Type B pancreatic cell (in vitro differentiated cells): ENCODE measurements at regions not wholly inside any gene's neighbourhood (a gene's known extent, or its start where the extent isn't known, plus 50 kb on each side); places are given as distances from the start of the nearest gene placed in this dataset.

Experiments
- DNase-seq: peaks from one replicate; pipeline ENCODE4 v3.0.0; 2021; ENCODE audit warnings: mixed read lengths; ENCODE audit not compliant: unreplicated experiment; ENCODE audit errors: extremely low spot score
- H3K27ac Mint-ChIP-seq: 2 replicates; pipeline ENCODE4 v1.8.0; 2021; ENCODE audit warnings: mild to moderate bottlenecking, mixed read lengths
- H3K27me3 Mint-ChIP-seq: 2 replicates; pipeline ENCODE4 v1.8.0; 2021; ENCODE audit warnings: mixed read lengths
- H3K36me3 Mint-ChIP-seq: 2 replicates; pipeline ENCODE4 v1.8.0; 2021; ENCODE audit warnings: mixed read lengths
- H3K4me1 Mint-ChIP-seq: one replicate; pipeline ENCODE4 v1.8.0; 2021; ENCODE audit warnings: mixed read lengths; ENCODE audit not compliant: unreplicated experiment
- H3K4me3 Mint-ChIP-seq: 2 replicates; pipeline ENCODE4 v1.8.0; 2021; ENCODE audit warnings: mild to moderate bottlenecking, mixed read lengths
- H3K9me3 Mint-ChIP-seq: 2 replicates; pipeline ENCODE4 v1.8.0; 2021; ENCODE audit warnings: mixed read lengths
- TF ChIP-seq, protein P1 (sequence below): fragments of 200-600 bp; sonication (generic); conservative IDR thresholded peaks from 2 replicates; pipeline ENCODE4 v1.5.0; 2021; ENCODE audit warnings: antibody characterized with exemption, mild to moderate bottlenecking

GRCh38 chr5:12799165-12799564 is 894.9 kb upstream of the CTNND2 start:
- DNase-seq: no peak
- H3K9me3 Mint-ChIP-seq: peaks cover 6% of the 10 kb centered on the region
- no peaks in the 10 kb centered on the region for H3K27me3 Mint-ChIP-seq
- TF ChIP-seq, protein P1, sequence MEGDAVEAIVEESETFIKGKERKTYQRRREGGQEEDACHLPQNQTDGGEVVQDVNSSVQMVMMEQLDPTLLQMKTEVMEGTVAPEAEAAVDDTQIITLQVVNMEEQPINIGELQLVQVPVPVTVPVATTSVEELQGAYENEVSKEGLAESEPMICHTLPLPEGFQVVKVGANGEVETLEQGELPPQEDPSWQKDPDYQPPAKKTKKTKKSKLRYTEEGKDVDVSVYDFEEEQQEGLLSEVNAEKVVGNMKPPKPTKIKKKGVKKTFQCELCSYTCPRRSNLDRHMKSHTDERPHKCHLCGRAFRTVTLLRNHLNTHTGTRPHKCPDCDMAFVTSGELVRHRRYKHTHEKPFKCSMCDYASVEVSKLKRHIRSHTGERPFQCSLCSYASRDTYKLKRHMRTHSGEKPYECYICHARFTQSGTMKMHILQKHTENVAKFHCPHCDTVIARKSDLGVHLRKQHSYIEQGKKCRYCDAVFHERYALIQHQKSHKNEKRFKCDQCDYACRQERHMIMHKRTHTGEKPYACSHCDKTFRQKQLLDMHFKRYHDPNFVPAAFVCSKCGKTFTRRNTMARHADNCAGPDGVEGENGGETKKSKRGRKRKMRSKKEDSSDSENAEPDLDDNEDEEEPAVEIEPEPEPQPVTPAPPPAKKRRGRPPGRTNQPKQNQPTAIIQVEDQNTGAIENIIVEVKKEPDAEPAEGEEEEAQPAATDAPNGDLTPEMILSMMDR: no peak
- H3K36me3 Mint-ChIP-seq: no peaks in the 10 kb centered on the region
- no peaks in the 10 kb centered on the region for H3K4me1 Mint-ChIP-seq
- H3K4me3 Mint-ChIP-seq: no peak overlapping the region
- H3K27ac Mint-ChIP-seq: no peak overlapping the region

DNA sequence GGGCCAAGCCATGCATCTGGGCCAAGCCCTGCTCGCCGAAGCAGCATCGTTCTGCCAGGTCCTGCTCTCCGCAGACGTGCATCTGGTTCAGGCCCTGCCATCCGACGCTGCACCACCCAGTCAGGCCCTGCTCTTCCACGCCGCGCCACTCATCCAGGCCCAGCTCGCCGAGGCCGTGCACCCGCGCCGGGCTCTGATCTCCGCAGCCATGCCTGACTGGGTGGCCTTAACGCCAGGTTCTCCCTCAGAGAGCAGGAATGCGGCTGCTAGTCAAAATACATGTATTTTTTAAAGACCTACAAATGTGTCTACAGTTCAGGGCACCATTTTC is 891.1 kb upstream of the CTNND2 start:
- H3K4me1 Mint-ChIP-seq: no peaks in the 10 kb centered on the region
- TF ChIP-seq, protein P1: no peak
- H3K4me3 Mint-ChIP-seq: no peak overlapping the region
- H3K9me3 Mint-ChIP-seq: peaks cover 10% of the 10 kb centered on the region
- no peak for DNase-seq
- H3K27me3 Mint-ChIP-seq: no peaks in the 10 kb centered on the region
- no peaks in the 10 kb centered on the region for H3K36me3 Mint-ChIP-seq
- no peak overlapping the region for H3K27ac Mint-ChIP-seq

- Mint-ChIP-seq H3K4me3 (no peak overlapping the region), H3K27ac (no peak overlapping the region), H3K9me3 (peaks cover 10% of the 10 kb centered on the region), H3K27me3 (no peaks in the 10 kb centered on the region), H3K36me3 (no peaks in the 10 kb centered on the region), H3K4me1 (no peaks in the 10 kb centered on the region)
- TF ChIP-seq, protein P1: no peak
- no peak for DNase-seq
These were observed 890.5 kb upstream of the CTNND2 start for GRCh38 chr5:12794476-12795332.

DNA sequence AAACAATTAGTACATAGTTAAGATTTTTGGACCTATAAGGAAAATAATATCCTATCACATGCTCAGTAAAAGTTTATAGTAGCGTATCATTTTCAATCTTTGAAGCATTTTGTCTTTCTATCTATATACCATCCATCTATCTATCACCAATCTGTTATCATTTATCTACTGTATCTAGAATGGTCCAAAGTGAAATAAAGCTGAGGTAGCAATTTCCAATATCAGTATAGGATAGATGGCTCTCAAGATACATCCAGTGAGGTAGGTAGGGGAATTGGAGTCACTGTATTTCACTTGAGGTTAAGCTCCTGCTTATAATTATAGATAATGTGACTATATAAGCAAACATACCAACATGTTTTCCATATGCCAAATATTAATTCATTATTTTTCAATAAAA is 889.1 kb upstream of the CTNND2 start:
- Mint-ChIP-seq H3K27ac (no peak overlapping the region), H3K9me3 (peaks cover 10% of the 10 kb centered on the region), H3K27me3 (no peaks in the 10 kb centered on the region), H3K36me3 (no peaks in the 10 kb centered on the region), H3K4me1 (no peaks in the 10 kb centered on the region), H3K4me3 (no peak overlapping the region)
- TF ChIP-seq, protein P1: no peak
- no peak for DNase-seq

- Mint-ChIP-seq H3K4me1 (no peaks in the 10 kb centered on the region), H3K27me3 (no peaks in the 10 kb centered on the region), H3K27ac (no peak overlapping the region), H3K9me3 (peaks cover 5% of the 10 kb centered on the region), H3K36me3 (no peaks in the 10 kb centered on the region), H3K4me3 (no peak overlapping the region)
- DNase-seq: no peak
- TF ChIP-seq, protein P1: no peak
These were observed 876.3 kb upstream of the CTNND2 start for GRCh38 chr5:12780536-12780935.
